ENCODE measurements at regions not wholly inside any gene's neighbourhood (a gene's known extent, or its start where the extent isn't known, plus 50 kb on each side); places are given as distances from the start of the nearest gene placed in this dataset.

DNA sequence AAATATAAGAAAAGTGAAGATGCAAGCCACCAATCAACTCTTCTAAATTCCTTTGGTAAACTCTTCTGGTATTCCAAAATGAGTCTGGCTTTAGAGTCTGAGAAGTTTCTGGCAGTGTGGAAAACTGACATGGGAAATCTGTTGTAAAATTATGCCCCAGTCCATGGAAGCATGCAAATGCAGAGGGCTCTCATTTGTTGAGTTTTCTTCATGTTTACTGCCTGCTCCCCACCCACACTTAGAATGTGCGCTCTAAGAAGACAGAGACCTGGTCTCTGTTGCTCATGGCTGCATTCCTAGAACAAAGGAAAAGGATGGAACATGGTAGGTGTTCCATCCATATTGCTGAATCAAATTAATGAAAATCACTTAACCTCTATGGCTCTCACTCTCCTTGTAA lies 411.8 kb upstream of the PDZRN3 start:
- no peaks in the 10 kb centered on the region for H3K4me1 ChIP-seq (ENCODE audit: control insufficient read depth in 1 of 2, insufficient read depth in 2 of 2, low read length in 2 of 2)
- no peaks in the 10 kb centered on the region for H3K79me2 ChIP-seq (ENCODE audit: insufficient read depth, low read length)
- no peak overlapping the region for H2AFZ ChIP-seq (ENCODE audit: insufficient read depth, low read depth, low read length, poor library complexity, severe bottlenecking)
- peaks cover 0 to 3% (median 0%) of the 10 kb centered on the region in 3 donors for H3K27me3 Mint-ChIP-seq (ENCODE audit: low read depth in 3 of 3)
- peaks cover 0 to 6% (median 1%) of the 10 kb centered on the region in 7 donors for H3K9me3 Mint-ChIP-seq
- H4K20me1 ChIP-seq (ENCODE audit: insufficient read depth, low read length) = no peaks in the 10 kb centered on the region
- H3K9ac ChIP-seq (ENCODE audit: insufficient read depth, low read length, poor library complexity, severe bottlenecking) = no peak overlapping the region
- H3K27ac Mint-ChIP-seq = no peak overlapping the region
- no peak overlapping the region for H3K27ac ChIP-seq (ENCODE audit: low read depth in 1 of 2, low read length in 2 of 2)
- no peaks in the 10 kb centered on the region for H3K36me3 ChIP-seq (replicated peaks in 1 of 2; ENCODE audit: control insufficient read depth in 1 of 2, insufficient read depth in 2 of 2, low read length in 2 of 2)
- no peak for DNase-seq
- H3K4me1 Mint-ChIP-seq = no peaks in the 10 kb centered on the region
- H3K4me3 Mint-ChIP-seq = no peak overlapping the region
- peaks cover 0 to 4% of the 10 kb centered on the region in 2 donors for H3K9me3 ChIP-seq (replicated peaks in 1 of 2; ENCODE audit: control insufficient read depth in 1 of 2, insufficient read depth in 1 of 2, low read length in 2 of 2)
- H3K4me3 ChIP-seq (replicated peaks in 1 of 3; ENCODE audit: low read depth in 2 of 3, low read length in 3 of 3) = no peak overlapping the region
- H3K27me3 ChIP-seq (ENCODE audit: control insufficient read depth in 2 of 2, insufficient read depth in 2 of 2, low read length in 2 of 2) = no peaks in the 10 kb centered on the region
- WGBS (ENCODE audit: insufficient coverage) = no CpG with 5 or more reads among the region's 1 CpG
- TF ChIP-seq, protein P1, sequence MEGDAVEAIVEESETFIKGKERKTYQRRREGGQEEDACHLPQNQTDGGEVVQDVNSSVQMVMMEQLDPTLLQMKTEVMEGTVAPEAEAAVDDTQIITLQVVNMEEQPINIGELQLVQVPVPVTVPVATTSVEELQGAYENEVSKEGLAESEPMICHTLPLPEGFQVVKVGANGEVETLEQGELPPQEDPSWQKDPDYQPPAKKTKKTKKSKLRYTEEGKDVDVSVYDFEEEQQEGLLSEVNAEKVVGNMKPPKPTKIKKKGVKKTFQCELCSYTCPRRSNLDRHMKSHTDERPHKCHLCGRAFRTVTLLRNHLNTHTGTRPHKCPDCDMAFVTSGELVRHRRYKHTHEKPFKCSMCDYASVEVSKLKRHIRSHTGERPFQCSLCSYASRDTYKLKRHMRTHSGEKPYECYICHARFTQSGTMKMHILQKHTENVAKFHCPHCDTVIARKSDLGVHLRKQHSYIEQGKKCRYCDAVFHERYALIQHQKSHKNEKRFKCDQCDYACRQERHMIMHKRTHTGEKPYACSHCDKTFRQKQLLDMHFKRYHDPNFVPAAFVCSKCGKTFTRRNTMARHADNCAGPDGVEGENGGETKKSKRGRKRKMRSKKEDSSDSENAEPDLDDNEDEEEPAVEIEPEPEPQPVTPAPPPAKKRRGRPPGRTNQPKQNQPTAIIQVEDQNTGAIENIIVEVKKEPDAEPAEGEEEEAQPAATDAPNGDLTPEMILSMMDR (IDR thresholded peaks at IDR 0.05) = no peak
- H3K36me3 Mint-ChIP-seq = no peaks in the 10 kb centered on the region
- H3K4me2 ChIP-seq (replicated peaks; ENCODE audit: extremely low read depth, low read length, poor library complexity, severe bottlenecking) = no peak overlapping the region
- intact Hi-C loops (cut with micrococcal nuclease) = no loop called here

DNA sequence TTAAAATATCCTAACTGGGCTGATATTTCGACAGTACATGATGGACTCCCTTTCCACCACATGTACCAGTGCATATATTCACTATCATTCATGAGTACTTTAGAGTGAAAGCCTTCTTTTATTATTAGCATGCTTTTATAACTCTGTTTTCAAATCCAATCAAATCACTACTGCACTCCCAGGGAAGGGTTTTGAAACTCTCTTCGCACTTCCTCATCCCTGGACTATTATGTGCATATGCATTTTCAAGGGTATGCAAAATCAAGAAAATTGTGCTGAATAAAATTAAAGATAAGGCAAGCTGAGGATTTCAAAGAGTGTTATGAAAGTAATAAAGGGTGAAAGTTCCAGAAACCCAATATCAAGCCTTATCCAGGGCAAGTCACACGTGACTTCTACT lies 411.4 kb upstream of the PDZRN3 start:
- Mint-ChIP-seq H3K4me3 (no peak overlapping the region), H3K27me3 (ENCODE audit: low read depth in 3 of 3) (peaks cover 0 to 3% (median 0%) of the 10 kb centered on the region in 3 donors), H3K36me3 (no peaks in the 10 kb centered on the region), H3K27ac (no peak overlapping the region), H3K4me1 (no peaks in the 10 kb centered on the region), H3K9me3 (peaks cover 0 to 8% (median 1%) of the 10 kb centered on the region in 7 donors)
- Histone ChIP-seq H3K36me3 (replicated peaks in 1 of 2; ENCODE audit: control insufficient read depth in 1 of 2, insufficient read depth in 2 of 2, low read length in 2 of 2) (no peaks in the 10 kb centered on the region), H3K27ac (ENCODE audit: low read depth in 1 of 2, low read length in 2 of 2) (no peak overlapping the region), H3K4me2 (replicated peaks; ENCODE audit: extremely low read depth, low read length, poor library complexity, severe bottlenecking) (no peak overlapping the region), H2AFZ (ENCODE audit: insufficient read depth, low read depth, low read length, poor library complexity, severe bottlenecking) (no peak overlapping the region), H3K4me1 (ENCODE audit: control insufficient read depth in 1 of 2, insufficient read depth in 2 of 2, low read length in 2 of 2) (no peaks in the 10 kb centered on the region), H4K20me1 (ENCODE audit: insufficient read depth, low read length) (no peaks in the 10 kb centered on the region), H3K9ac (ENCODE audit: insufficient read depth, low read length, poor library complexity, severe bottlenecking) (no peak overlapping the region), H3K27me3 (ENCODE audit: control insufficient read depth in 2 of 2, insufficient read depth in 2 of 2, low read length in 2 of 2) (no peaks in the 10 kb centered on the region), H3K9me3 (replicated peaks in 1 of 2; ENCODE audit: control insufficient read depth in 1 of 2, insufficient read depth in 1 of 2, low read length in 2 of 2) (peaks cover 0 to 4% of the 10 kb centered on the region in 2 donors), H3K4me3 (replicated peaks in 1 of 3; ENCODE audit: low read depth in 2 of 3, low read length in 3 of 3) (no peak overlapping the region), H3K79me2 (ENCODE audit: insufficient read depth, low read length) (no peaks in the 10 kb centered on the region)
- 80% methylated on average over 1 of the region's 3 CpGs for WGBS (ENCODE audit: insufficient coverage)
- no peak for DNase-seq
- intact Hi-C loops (cut with micrococcal nuclease) = no loop called here
- TF ChIP-seq, protein P1 (IDR thresholded peaks at IDR 0.05) = no peak

Measured in CD14-positive monocyte (primary cell).